Caco-2 (cell line): ENCODE measurements at regions not wholly inside any gene's neighbourhood (a gene's known extent, or its start where the extent isn't known, plus 50 kb on each side); places are given as distances from the start of the nearest gene placed in this dataset.

Source experiments
- BruUV-seq: library from RNA; stranded (reverse); fragments of 400-500 nt; replicated peaks from 2 replicates; lab custom pipeline; 2021; lab: Mats Ljungman, UMichigan
- CTCF ChIA-PET: fragments of 300-600 bp; sonication (Branson Sonifier 250); formaldehyde crosslinking; loops from one replicate; lab custom pipeline; 2022; ENCODE audit warnings: antibody characterized with exemption; lab: Charles Lee
- POLR2A ChIA-PET: fragments of 300-600 bp; sonication (Branson Sonifier 250); formaldehyde crosslinking; loops from one replicate; lab custom pipeline; 2022; ENCODE audit warnings: antibody characterized with exemption; lab: Charles Lee
- DNase-seq, 2 experiments: peaks; one replicate each; pipeline versions ENCODE4 v3.0.0 to v3.0.0-alpha.2; 2020 to 2022
- H3K27me3 ChIP-seq: replicated peaks from 2 replicates; pipeline ENCODE4 v1.6.0; 2011; ENCODE audit warnings: low read length; ENCODE audit not compliant: control insufficient read depth, insufficient read depth
- H3K36me3 ChIP-seq: 2 replicates; pipeline ENCODE4 v1.5.1; 2011; ENCODE audit warnings: low read length; ENCODE audit not compliant: control insufficient read depth, insufficient read depth
- H3K4me1 ChIP-seq: fragments of 250-450 bp; sonication (Bioruptor Pico); 2 replicates; pipeline ENCODE4 v1.5.1; 2020; ENCODE audit warnings: mild to moderate bottlenecking
- H3K4me3 ChIP-seq: 2 replicates; pipeline ENCODE4 v1.5.1; 2011; ENCODE audit warnings: low read depth, mild to moderate bottlenecking, control low read depth, low read length
- H3K9me3 ChIP-seq: fragments of 250-450 bp; sonication (Bioruptor Pico); 2 replicates; pipeline ENCODE4 v1.5.1; 2020; ENCODE audit warnings: mild to moderate bottlenecking, moderate library complexity
- H3K27ac Mint-ChIP-seq: one replicate; pipeline ENCODE4 v1.8.0; 2022; ENCODE audit warnings: mixed read lengths; ENCODE audit not compliant: unreplicated experiment
- H3K27me3 Mint-ChIP-seq: one replicate; pipeline ENCODE4 v1.8.0; 2022; ENCODE audit warnings: mixed read lengths; ENCODE audit not compliant: insufficient read depth, unreplicated experiment
- H3K36me3 Mint-ChIP-seq: one replicate; pipeline ENCODE4 v1.8.0; 2022; ENCODE audit warnings: mild to moderate bottlenecking, mixed read lengths; ENCODE audit not compliant: insufficient read depth, unreplicated experiment
- H3K4me1 Mint-ChIP-seq: one replicate; pipeline ENCODE4 v1.8.0; 2022; ENCODE audit warnings: low read depth, mixed read lengths; ENCODE audit not compliant: unreplicated experiment
- H3K4me3 Mint-ChIP-seq: one replicate; pipeline ENCODE4 v1.8.0; 2022; ENCODE audit warnings: mild to moderate bottlenecking, moderate library complexity, mixed read lengths; ENCODE audit not compliant: unreplicated experiment
- H3K9me3 Mint-ChIP-seq: one replicate; pipeline ENCODE4 v1.8.0; 2022; ENCODE audit warnings: mixed read lengths; ENCODE audit not compliant: unreplicated experiment
- intact Hi-C: fragments of 100-400 bp; cut with micrococcal nuclease; formaldehyde crosslinking; loops from one replicate; pipeline ENCODE4 v1.10.0; 2022; ENCODE audit not compliant: unreplicated experiment
- TF ChIP-seq, protein P1 (sequence below), 2 experiments: fragments of 200-600 bp in 1 of 2; IDR thresholded peaks; 1 replicate in 1 of 2; 2 replicates in 1 of 2; pipeline versions ENCODE4 v1.5.1 to v1.8.0; 2011 to 2022; ENCODE audit warnings: antibody characterized with exemption in 1 of 2, control low read depth in 1 of 2, inconsistent platforms in 1 of 2, low read depth in 1 of 2, low read length in 1 of 2, mild to moderate bottlenecking in 1 of 2, moderate library complexity in 1 of 2; ENCODE audit not compliant: insufficient read depth in 1 of 2, severe bottlenecking in 1 of 2, unreplicated experiment in 1 of 2

DNA sequence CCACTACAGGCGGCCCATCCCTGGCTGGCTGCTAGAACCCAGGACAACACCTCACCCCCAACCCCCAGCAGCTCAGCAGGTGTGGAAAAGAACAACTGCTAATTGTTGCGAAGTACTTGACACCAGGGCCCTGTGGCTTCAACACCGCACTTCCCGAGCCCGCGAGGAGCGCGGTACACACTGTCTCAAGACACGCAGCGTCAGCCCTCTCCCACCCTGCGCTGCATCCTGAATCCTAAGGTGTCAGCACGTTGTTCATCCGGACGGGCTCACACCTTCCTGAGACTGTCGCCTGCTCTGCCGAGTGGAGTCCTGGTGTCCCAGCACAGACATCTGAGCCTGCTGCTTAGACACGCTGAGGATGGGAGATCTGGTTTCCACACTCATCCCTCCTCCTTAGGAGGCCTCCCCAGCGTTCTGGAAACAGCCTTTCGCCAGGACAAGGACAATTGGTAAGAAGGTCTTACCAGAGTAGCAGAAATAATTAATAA lies 1336.2 kb downstream of the BRD1 start:
- Histone ChIP-seq H3K4me3 (no peak overlapping the region), H3K27me3 (no peaks in the 10 kb centered on the region), H3K9me3 (no peaks in the 10 kb centered on the region), H3K4me1 (no peaks in the 10 kb centered on the region), H3K36me3 (no peaks in the 10 kb centered on the region)
- peak in 1 of 2 experiments; percentile 19 for DNase-seq
- no peaks in the 10 kb centered on the region for H3K9me3 Mint-ChIP-seq
- intact Hi-C loops: no loop called here
- no TSS peak for BruUV-seq
- no peaks in the 10 kb centered on the region for H3K36me3 Mint-ChIP-seq
- TF ChIP-seq, protein P1, sequence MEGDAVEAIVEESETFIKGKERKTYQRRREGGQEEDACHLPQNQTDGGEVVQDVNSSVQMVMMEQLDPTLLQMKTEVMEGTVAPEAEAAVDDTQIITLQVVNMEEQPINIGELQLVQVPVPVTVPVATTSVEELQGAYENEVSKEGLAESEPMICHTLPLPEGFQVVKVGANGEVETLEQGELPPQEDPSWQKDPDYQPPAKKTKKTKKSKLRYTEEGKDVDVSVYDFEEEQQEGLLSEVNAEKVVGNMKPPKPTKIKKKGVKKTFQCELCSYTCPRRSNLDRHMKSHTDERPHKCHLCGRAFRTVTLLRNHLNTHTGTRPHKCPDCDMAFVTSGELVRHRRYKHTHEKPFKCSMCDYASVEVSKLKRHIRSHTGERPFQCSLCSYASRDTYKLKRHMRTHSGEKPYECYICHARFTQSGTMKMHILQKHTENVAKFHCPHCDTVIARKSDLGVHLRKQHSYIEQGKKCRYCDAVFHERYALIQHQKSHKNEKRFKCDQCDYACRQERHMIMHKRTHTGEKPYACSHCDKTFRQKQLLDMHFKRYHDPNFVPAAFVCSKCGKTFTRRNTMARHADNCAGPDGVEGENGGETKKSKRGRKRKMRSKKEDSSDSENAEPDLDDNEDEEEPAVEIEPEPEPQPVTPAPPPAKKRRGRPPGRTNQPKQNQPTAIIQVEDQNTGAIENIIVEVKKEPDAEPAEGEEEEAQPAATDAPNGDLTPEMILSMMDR (IDR thresholded peaks at IDR 0.05; ENCODE audit: insufficient read depth in 1 of 2, low read depth in 1 of 2, low read length in 1 of 2, severe bottlenecking in 1 of 2, unreplicated experiment in 1 of 2): no peak
- H3K27ac Mint-ChIP-seq: no peak overlapping the region
- no peak overlapping the region for H3K4me3 Mint-ChIP-seq
- peaks cover 12% of the 10 kb centered on the region for H3K27me3 Mint-ChIP-seq
- POLR2A ChIA-PET: no interaction called here
- no peaks in the 10 kb centered on the region for H3K4me1 Mint-ChIP-seq
- CTCF ChIA-PET: interaction anchor here (0.6 kb wide), 1 partner anchor 1283 kb away, joined by 3 read pairs; no protein-coding TSS in a partner anchor

DNA sequence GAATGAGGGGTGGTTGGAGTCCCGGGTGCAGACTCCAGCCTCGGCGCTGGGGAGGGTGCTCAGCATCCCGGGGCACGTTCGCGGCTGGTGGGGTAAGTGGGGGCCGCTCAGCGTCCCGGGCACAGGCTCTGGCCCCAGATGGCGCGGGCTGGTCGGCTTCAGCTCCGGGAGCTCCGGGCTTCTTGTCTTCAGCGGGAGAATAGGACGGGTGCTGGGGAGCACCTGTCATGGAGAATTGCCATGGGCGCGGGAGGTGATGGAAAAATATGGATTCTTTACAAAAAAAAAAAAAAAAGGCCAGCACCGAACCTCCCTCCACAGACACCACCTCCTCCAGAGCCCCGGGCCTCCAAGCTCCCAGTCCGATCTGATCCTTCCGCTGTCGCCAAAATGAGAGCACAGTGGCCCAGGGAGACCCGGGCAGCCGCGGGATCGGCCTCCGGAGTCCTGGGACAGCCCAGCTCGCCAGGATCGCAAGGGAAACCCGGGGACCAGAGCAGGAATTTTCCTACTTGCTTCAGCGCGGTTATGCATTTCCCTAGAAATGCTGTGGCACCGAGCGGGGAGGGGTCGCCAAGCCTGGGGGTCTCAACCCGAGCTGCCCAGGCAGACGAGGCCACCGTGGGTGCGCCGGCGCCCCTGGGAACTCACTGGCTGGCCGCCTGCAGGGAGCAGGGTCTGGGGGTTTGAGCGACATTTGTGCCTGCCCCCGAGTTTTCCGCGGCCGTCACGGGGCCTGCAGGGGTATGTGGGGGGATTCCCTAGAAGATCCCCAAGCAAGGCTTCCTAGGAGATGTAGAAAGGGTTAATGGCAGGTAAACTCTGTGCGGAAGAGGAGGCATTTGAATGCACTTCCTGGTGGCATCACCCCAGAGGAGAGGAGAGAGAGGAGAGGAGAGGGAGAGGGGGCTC lies 1336.9 kb downstream of the BRD1 start:
- peak in 1 of 2 experiments; percentile 12 for DNase-seq
- BruUV-seq: no TSS peak
- no peak overlapping the region for H3K4me3 ChIP-seq
- no peak overlapping the region for H3K27ac Mint-ChIP-seq
- TF ChIP-seq, protein P1 (IDR thresholded peaks at IDR 0.05; ENCODE audit: insufficient read depth in 1 of 2, low read depth in 1 of 2, low read length in 1 of 2, severe bottlenecking in 1 of 2, unreplicated experiment in 1 of 2): no peak
- intact Hi-C loops: no loop called here
- H3K36me3 Mint-ChIP-seq: no peaks in the 10 kb centered on the region
- H3K36me3 ChIP-seq: no peaks in the 10 kb centered on the region
- H3K4me1 ChIP-seq: no peaks in the 10 kb centered on the region
- no peaks in the 10 kb centered on the region for H3K9me3 ChIP-seq
- H3K4me3 Mint-ChIP-seq: no peak overlapping the region
- ChIA-PET POLR2A (no interaction called here), CTCF (interaction anchor here (0.6 kb wide), 1 partner anchor 1282 kb away, joined by 3 read pairs; no protein-coding TSS in a partner anchor)
- no peaks in the 10 kb centered on the region for H3K9me3 Mint-ChIP-seq
- H3K27me3 Mint-ChIP-seq: peaks cover 13% of the 10 kb centered on the region
- H3K4me1 Mint-ChIP-seq: no peaks in the 10 kb centered on the region
- no peaks in the 10 kb centered on the region for H3K27me3 ChIP-seq

DNA sequence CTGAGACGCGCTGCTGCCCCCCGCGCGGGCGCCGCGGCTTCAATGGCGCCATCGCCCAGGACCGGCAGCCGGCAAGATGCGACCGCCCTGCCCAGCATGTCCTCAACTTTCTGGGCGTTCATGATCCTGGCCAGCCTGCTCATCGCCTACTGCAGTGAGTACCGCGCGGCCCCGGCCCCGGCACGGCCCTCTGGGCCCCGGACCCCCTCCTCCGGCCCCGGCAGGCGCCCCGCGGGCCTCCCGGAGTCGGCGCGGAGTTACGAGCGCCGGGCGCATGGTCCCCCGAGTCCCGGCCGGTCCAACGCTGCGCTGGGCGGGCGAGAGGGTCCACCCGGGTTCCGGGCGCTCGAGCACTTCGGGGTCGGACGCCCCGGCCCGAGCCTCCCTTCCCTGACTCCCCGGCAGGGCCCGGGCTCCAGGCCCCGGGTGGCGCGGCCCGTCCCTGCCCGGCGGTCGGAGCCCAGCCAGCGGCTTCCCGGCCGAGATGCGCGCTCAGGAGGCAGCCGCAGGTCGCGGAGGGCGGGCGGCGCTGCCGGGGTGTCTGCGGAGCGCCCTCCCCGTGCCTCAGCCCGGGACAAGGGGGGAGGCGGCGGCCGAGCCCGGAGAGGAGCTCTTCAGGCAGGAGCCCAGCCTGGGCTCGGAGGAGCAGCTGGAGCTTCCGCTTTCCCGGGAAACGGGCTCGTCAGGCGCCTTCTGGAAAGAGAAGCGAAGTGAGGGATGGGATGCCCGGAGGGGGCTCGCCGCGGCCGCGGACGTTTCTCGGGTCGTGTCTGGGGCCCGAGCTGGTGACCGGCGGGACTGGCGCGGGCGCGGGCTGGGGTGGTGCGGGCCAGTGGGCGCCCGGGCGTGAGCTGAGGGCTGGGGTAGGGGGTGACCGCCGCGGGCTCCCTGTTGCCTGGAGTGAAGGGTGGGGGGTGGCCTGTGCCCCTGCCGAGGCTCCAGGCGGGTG lies 1337.8 kb downstream of the BRD1 start:
- intact Hi-C loops: no loop called here

More for the DNA sequence above, 1337.8 kb downstream of the BRD1 start:
- Histone ChIP-seq H3K36me3 (no peaks in the 10 kb centered on the region), H3K27me3 (no peaks in the 10 kb centered on the region), H3K4me1 (no peaks in the 10 kb centered on the region), H3K4me3 (no peak overlapping the region), H3K9me3 (no peaks in the 10 kb centered on the region)
- no peak overlapping the region for H3K4me3 Mint-ChIP-seq
- H3K27me3 Mint-ChIP-seq: peaks cover 8% of the 10 kb centered on the region
- no TSS peak for BruUV-seq
- DNase-seq: peak in 1 of 2 experiments; percentile 12
- H3K9me3 Mint-ChIP-seq: no peaks in the 10 kb centered on the region
- no peaks in the 10 kb centered on the region for H3K36me3 Mint-ChIP-seq
- no peaks in the 10 kb centered on the region for H3K4me1 Mint-ChIP-seq
- ChIA-PET POLR2A (no interaction called here), CTCF (no interaction called here)
- no peak overlapping the region for H3K27ac Mint-ChIP-seq
- TF ChIP-seq, protein P1 (IDR thresholded peaks at IDR 0.05; ENCODE audit: insufficient read depth in 1 of 2, low read depth in 1 of 2, low read length in 1 of 2, severe bottlenecking in 1 of 2, unreplicated experiment in 1 of 2): no peak
